NCI-H1694 treated with DMSO at 0.1 percent for 48 hours (cell line): ENCODE measurements at regions not wholly inside any gene's neighbourhood (a gene's known extent, or its start where the extent isn't known, plus 50 kb on each side); places are given as distances from the start of the nearest gene placed in this dataset.

Source experiments
- DNase-seq: peaks from one replicate; lab custom pipeline; 2025; lab: John Stamatoyannopoulos, UW

DNA sequence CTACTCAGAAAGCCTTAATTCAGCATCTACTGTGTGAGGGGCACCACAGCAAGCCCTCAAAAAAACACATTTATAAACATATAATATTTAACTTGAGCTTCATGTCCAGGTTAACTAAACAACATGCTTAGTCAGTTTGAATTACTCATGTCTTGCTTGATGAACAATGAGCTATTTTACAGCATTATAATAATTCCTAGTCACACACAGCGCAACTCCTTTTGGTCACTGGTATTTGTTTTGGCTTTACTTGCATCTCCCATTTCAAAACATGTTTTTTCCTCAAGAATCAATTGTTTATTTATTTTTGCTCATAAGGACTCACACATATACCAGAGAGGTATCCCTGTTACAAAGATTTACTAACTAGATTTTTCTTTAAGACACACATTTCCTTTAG is 616.7 kb upstream of the DAB2 start:
- no peak for DNase-seq

DNA sequence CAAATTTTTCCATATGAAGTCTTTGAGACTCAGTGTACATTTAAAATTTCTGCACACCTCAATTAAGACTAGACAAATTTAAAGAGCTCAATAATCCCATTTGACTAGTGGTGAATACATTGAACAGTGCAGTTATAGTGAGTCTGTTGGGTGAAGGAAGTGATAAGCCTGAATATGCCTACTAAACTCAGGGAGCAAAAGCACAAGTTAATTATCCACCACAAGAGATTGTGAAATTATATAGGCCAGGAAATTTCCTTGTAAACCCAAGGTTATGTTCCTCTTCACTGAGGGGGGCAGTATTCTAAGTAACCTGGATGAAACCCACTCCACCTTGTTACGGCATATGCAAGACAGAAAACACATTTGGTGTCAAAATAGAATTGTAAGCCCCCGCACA is 612.9 kb upstream of the DAB2 start:
- DNase-seq: no peak

DNA sequence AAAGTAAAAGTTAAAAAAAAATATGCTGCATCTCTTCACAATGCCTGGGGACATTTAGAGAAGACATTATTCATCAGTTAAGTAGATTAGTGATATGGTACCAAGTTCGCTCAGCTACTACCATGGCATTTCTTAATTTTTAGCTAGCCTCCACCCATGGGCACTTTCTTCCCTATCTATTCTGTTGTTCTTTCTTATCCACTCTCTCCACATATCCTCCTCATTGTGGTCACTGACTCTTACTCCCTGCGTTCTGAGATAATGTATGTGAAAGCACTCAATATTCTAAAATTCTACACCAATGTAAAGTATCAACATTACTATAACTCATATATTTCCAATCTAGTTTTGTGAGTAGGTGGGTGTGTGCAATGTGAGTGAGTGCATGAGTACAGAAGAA is 609.7 kb upstream of the DAB2 start:
- no peak for DNase-seq

DNA sequence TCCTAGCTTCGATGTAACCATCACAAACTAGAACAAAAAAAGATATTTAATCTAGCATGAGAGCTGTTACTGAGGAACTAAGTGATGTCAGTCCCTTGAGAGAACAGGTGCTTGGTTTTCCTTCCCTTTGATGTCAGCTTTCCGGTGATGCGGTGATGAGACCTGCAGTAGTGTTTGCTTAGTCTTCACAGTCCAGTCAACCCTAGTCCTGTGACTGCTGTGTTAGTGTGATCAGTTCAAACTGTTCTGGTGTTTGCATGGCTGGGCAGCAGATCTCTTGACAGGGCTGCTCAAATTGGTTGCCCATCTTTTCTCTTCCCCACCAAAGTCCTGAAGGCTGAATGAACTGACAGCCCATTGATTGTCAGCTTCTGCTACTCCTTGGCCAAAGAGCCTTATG is 608.6 kb upstream of the DAB2 start:
- DNase-seq: no peak

DNA sequence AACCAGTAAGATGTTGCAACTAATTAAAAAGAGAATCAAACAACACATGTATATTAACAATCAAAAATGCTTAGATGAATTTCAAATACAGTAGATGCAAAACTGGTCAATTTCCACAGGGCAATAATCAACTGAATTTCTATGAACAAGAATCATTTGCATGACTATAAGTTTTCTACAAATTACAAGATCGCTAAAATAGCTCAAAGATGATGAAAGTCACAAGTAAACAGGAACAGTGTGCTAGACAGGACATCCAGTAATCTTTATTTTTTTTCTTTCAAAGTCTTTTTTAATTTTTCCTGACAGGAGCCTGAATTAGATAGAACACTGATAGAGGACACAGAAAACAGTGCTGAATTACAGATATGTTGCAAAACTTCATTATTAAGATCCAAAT is 608.2 kb upstream of the DAB2 start:
- DNase-seq: no peak

DNA sequence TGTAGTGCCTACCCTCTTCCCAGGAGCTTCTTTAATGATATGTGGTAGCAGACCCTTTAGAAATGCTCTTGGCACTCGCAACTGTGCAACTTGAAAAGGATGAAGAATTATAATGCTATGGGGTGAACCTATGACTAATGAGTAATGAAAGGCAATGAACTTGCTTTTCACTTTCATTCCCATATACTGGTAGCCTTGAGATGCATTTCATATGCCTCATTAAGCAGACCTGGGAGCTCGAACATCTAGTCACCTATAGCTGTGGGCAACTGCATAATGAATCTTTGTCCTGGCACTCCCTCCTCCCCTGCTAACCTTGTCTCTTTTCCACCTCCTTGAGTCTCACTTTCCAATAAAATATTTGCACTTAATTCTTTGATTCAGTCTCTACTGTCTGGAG is 605.9 kb upstream of the DAB2 start:
- DNase-seq: no peak

DNA sequence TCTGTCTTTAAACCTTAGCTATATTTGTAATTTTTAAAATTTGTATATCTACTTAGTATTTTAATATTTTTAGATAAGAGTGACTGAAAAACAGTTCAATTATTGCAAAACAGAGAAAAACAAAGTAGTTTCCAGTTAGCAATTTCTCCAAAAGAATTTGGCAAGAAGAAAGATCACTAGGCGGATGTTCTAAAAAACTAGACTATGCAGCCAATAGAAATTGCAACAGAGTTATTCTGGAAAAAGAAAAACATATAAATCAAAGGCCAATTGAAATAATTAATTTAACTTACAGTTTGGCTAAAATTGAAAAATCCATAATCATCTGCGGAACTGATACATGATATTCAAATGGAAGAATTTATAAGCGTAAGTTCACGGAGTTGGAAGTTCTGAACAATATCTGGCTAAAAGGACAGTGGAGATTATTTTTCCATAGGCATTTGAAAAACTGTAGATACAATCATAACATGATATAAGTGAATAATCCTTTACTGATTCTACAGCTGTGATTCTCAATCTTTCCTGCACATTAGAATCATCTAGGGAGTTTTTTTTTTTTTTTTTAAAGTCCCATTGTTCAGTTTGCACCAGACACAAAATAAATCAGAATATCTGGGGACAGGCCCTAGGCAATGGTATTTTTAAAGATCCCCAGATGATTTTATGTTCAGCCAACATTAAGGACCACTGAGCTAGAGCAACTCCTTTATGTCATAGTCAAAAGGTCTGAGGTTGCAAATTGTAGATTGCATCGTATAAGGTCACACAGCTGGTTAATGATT is 605.1 kb upstream of the DAB2 start:
- no peak for DNase-seq

DNA sequence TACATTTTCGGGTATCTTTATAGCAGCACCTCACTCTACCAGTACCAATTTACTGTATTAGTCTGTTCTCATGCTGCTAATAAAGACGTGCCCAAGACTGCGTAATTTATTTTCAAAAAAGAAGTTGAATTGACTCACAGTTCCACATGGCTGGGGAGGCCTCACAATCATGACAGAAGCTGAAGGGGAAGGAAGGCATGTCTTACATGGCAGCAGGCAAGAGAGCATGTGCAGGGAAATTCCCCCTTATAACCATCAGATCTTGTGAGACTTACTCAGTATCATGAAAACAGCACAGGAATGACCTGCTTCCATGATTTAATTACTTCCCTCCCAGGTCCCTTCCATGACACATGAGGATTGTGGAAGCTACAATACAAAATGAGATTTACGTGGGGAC is 602.6 kb upstream of the DAB2 start:
- no peak for DNase-seq

DNA sequence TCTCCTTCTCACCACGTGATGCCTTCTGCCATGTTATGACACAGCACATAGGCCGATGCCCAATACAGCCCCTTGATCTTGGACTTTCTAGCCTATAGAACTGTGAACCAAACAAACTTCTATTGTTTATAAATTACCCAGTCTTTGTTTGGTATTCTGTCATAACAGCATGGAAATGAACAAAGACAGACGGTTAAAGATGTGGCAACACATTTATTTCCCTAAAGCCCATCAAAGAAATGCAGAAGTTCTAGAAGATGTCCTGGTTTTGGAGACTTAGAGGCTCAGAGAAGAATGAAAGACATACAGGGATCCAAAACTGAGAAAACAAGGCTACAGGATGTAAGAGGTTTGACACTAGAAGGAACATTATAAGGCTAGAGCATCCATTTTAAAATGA is 600.8 kb upstream of the DAB2 start:
- no peak for DNase-seq

DNA sequence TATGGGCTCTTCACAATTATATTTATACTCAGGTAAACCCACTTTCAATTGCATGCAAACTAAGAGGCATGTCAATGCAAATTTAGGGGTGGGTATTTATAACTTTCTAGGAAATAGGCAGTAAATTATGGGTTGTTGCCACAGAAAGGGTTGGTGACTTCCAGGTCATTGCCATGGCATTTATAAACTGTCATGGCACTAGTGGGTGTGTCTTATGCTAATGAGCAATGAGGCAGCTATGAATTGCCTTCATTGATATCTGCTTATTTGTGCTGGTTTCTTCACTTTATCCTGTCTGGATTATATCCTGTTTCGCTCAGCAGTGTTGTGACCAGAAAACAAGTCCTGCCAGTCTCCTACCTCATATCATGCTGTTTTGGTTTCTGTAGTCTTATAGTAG is 597.3 kb upstream of the DAB2 start:
- no peak for DNase-seq

DNA sequence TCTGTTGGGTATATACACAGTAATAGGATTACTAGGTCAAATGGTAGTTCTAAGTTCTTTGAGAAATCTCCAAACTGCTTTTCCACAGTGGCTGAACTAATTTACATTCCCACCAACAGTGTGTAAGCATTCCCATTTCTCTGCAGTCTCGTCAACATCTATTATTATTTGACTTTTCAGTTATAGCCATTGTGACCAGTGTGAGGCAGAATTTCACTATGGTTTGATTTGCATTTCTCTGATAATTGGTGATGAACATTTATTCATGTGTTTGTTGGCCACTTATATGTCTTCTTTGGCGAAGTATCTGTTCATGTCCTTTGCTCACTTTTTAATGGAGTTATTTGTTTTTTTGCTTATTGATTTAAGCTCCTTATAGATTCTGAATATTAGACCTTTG is 596.2 kb upstream of the DAB2 start:
- no peak for DNase-seq

DNA sequence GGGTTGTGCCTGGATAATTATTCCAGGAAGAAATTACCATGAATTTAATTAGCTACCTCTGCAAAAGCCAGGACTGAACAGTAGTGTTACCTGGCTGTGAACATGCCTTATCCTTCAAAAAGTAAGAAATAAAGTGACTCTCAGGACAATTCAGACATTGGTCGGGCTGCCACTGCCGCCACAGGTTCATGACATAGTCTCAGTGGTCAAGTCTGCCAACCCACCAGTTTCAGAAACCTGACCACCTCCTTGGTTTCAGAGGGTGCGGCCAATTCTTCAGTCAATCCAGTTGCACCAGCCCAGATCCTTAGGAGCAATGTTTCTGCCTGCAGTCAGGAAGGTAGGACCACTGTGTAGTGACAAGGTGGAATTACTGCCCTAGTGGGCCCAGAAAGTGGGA is 593.1 kb upstream of the DAB2 start:
- no peak for DNase-seq

DNA sequence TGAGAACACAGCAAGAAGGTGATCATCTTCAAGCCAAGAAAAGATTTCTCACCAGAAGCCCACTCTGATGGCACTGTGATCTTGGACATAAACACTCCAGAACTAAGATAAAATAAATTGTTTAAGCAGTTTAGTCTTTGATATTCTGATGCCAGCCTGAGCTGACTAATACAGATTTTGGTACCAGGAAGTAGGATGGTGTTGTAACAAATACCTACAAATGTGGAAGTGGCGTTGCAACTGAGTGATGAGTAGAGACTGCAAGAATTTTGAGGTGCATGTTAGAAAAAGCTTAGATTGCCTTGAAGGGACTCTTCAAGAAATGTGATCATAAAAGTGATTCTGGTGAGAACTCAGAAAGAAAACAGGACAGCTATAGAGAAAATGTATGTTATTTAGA is 592.4 kb upstream of the DAB2 start:
- no peak for DNase-seq

DNA sequence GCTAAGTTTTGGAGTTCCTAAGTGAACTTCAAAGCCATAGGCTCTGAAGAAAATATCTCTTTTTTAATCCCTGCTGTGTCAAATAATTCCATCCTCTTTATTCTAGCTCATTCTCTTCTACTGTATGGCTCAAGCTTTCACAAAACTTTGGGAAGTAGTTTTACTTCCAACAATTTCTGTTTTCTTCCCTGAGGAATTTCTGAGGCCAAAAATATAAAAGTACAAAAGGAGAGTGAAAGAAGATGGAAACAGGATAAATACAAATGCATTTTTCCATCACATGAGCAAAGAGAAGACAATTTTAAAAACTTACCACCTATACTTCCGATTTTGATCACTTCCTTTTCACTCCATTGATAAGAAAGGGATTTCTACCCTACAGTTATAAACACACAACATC is 585.7 kb upstream of the DAB2 start:
- DNase-seq: no peak

DNA sequence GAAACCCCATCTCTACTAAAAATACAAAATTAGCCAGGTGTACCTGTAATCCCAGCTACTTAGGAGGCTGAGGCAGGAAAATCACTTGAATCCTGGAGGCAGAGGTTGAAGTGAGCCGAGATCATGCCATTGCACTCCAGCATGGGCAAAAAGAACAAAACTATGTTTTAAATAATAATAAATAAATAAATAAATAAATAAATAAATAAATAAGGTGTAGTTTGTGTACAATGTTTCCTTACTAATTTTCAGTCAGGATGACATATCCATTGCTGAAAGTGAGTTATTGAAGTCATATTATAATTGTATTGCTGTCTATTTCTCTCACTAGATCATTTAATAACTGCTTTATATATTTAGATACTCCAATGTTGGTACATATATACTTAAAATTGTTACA is 581.5 kb upstream of the DAB2 start:
- DNase-seq: no peak

DNA sequence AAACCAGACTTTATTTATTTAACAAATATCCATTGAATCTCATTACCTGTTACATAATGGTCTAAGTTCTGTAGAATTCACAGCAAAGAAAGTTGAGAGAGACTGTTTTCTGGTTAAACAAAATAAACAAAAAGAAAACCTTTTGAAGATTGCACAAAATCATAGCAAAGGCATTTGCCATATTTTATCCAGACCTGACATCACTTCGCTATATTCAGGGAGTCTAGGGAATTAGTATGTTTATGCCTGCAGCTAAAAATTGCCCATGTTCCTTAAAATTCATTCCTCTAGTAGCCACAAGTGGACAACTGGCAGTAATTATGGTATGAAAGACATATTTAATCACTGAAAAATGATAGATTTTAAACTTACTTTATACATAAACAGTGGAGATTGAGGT is 577.0 kb upstream of the DAB2 start:
- no peak for DNase-seq

DNA sequence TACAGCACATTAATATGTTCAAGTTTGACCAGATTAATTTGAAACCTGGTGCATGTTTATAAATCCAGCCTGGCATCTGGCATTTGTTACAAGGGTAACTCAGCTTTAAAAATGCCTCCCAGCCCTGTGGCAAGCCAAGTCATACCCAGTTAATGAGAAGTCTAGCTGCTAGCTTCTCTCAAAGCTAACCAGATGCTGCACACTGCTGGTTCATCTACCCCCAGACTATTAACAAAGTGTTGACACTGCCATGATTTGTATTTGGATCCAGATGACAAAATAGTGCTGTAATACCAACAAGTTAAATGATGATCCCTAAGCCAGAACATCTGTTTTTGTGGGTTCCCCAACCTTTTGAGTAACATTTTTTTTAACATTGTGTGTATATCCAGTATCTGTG is 573.7 kb upstream of the DAB2 start:
- no peak for DNase-seq

DNA sequence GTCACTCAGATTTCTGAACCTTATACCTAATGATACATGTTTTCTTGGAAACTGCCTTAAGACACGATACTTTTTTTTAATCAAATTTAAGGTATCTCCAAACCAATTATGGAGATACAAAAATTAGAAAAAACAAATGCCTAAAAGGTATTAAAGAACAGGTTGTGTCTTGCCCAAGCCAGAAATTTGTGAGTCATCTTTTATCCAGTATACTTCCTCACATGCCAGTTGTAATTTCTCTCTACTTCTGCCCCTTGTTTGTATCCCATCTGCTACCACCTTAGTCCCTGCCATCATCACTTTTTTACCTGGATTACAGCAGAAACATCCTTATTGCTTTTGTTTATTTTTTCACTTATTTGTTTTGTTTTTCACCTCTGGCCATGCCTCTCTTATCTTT is 571.2 kb upstream of the DAB2 start:
- no peak for DNase-seq

DNA sequence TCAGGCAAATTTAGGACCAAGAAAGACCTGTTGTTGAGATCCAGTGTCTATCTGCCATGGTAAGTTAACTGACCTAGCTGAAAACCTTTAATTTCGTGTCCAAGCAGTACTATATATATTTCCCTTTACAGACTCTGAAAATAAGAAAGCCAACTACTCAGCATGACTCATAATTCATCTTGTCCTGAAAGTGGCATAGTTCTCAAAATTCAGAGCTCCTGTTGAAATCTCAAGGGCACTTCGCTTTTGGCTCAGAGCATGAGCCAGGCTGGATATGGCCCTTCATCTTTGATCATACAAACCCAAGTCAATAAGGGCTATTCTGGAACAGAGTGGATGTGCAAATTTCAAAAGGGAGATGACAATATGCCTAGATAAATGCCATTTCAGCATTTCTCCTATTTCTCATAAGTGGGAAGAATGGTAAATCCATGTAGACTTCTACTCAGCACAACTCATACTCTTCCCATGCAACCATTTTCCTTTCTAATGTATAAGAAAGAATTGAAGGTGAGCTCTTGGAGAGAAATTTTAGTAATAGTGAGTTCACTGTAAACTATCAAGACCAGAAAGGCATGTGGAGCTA is 567.9 kb upstream of the DAB2 start:
- no peak for DNase-seq

DNA sequence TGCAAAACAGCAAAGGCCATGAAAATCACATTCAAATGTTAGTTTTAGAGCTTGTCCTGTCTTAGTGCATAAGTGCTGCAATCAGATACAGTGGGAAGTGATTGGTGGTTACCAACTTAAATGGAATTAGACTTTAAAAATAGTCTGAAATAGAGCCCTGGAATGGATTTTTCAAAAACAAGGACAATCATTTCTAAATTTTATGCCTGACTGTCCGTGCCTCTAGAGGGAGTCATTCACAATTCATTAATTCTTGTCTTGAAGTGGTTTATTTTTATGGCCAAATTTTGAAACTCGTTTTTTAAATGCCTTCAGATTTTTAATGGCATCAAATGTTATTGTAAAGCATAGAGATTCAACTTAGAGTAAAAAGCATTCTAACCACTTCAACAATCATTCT is 561.8 kb upstream of the DAB2 start:
- DNase-seq: no peak

DNA sequence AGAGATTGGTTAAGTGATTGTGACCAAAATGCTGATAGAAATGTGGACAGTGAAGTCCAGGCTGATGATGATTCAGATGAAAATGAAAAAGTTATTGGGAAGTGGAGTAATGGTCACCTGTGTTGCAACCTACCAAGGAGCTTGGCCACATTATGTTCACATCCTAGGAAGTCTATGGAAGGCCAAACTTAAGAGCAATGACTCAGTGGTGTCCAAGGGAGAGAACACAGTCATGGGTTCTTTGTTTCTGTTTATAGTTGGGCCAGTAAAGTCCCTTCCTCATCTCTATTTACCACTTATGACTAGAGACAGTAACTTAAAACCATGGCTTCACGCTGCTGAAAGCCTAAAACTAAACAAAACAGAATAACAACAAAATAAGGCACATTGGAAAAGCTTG is 555.3 kb upstream of the DAB2 start:
- DNase-seq: no peak

DNA sequence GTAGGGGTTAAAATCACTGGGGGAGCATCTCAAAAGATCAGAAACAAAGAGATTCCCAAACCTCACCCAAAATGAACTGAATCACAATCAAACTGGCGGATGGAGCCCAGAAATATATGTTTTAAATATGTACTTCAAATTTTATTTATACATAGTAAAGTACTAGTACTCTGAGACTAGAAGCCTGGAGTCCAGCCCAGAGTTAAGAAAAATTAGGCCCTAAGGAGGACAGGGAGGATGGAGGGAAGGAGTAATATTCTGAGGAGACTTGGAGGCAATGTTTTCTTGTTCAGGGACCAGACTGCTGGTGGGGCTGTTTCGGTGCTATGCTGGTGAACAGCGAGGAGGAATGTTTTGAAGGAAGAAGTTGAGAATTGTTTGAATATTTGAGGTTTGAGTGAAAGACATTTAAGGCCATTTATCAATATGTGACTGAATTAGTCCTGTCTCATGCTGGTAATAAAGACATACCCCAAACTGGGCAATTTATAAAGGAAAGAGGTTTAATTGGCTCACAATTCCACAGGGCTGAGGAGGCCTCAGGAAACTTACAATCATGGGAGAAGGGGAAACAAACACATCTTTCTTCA is 552.4 kb upstream of the DAB2 start:
- no peak for DNase-seq

DNA sequence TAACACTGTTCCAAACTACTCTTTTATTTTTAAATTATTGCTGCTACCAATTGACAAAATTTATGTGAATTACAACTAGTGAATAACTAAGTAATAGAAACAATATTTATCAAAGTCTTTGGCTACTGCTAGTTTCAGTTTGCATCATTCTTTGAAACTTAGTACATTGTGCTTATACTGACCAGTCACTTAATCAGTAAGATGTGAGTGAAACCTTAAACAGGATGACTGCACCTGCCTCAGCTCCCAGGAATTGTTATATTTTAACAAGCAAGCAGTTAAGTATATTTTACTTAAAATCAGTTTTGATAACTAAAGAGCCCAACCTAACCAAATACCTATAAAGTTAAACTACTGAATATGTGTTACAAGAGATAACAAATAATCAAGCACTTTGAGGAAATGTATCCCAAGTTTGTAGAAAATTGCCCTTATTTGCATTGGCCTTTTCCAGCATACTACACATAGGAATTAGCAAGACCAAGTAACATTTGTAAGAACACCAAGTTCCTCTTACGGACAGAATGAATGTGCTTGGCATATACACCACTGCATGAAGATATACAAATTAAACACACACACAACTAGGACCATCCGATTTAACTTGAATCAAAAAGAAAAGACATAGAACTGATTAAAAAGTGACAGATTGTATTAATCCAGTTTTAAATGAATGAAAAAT is 545.5 kb upstream of the DAB2 start:
- no peak for DNase-seq
